ENCODE measurements at regions not wholly inside any gene's neighbourhood (a gene's known extent, or its start where the extent isn't known, plus 50 kb on each side); places are given as distances from the start of the nearest gene placed in this dataset.

- TF ChIP-seq EZH2 (IDR thresholded peaks at IDR 0.05; ENCODE audit: borderline replicate concordance, low read length) (no peak), CTCF (IDR thresholded peaks at IDR 0.05; ENCODE audit: low read length) (no peak)
- no peak overlapping the region for H3K9ac ChIP-seq (ENCODE audit: low read length)
- no peaks in the 10 kb centered on the region for H4K20me1 ChIP-seq (ENCODE audit: insufficient read depth, low read length)
- H3K36me3 ChIP-seq (ENCODE audit: insufficient read depth, low read length), result no peaks in the 10 kb centered on the region
- no peaks in the 10 kb centered on the region for H3K9me3 ChIP-seq (ENCODE audit: low read length)
- H3F3A ChIP-seq (ENCODE audit: insufficient read depth, low read length), result no peaks in the 10 kb centered on the region
- no peak overlapping the region for H3K4me2 ChIP-seq (ENCODE audit: low read length)
- H3K4me1 ChIP-seq (ENCODE audit: insufficient read depth, low read length, severe bottlenecking), result no peaks in the 10 kb centered on the region
- no peaks in the 10 kb centered on the region for H3K79me2 ChIP-seq (ENCODE audit: insufficient read depth, low read length)
- H3K27me3 ChIP-seq (ENCODE audit: insufficient read depth, low read length), result no peaks in the 10 kb centered on the region
- H2AFZ ChIP-seq (ENCODE audit: low read length), result no peak overlapping the region
- no peak overlapping the region for H3K27ac ChIP-seq (ENCODE audit: low read depth, low read length, poor library complexity, severe bottlenecking)
- H3K4me3 ChIP-seq (ENCODE audit: low read depth, low read length, poor library complexity, severe bottlenecking), result no peak overlapping the region
- H3K9me2 ChIP-seq (ENCODE audit: low read depth, low read length), result no peaks in the 10 kb centered on the region
These were observed 671.3 kb downstream of the RPS29 start for GRCh38 chr14:48914921-48915320.

GRCh38 chr14:48914382-48914781 is 671.8 kb downstream of the RPS29 start:
- Histone ChIP-seq H3K9ac (ENCODE audit: low read length) (no peak overlapping the region), H3K27me3 (ENCODE audit: insufficient read depth, low read length) (no peaks in the 10 kb centered on the region), H3K4me1 (ENCODE audit: insufficient read depth, low read length, severe bottlenecking) (no peaks in the 10 kb centered on the region), H3K27ac (ENCODE audit: low read depth, low read length, poor library complexity, severe bottlenecking) (no peak overlapping the region), H3F3A (ENCODE audit: insufficient read depth, low read length) (no peaks in the 10 kb centered on the region), H3K9me2 (ENCODE audit: low read depth, low read length) (no peaks in the 10 kb centered on the region), H3K36me3 (ENCODE audit: insufficient read depth, low read length) (no peaks in the 10 kb centered on the region), H3K79me2 (ENCODE audit: insufficient read depth, low read length) (no peaks in the 10 kb centered on the region), H2AFZ (ENCODE audit: low read length) (no peak overlapping the region), H4K20me1 (ENCODE audit: insufficient read depth, low read length) (no peaks in the 10 kb centered on the region), H3K4me2 (ENCODE audit: low read length) (no peak overlapping the region), H3K9me3 (ENCODE audit: low read length) (no peaks in the 10 kb centered on the region), H3K4me3 (ENCODE audit: low read depth, low read length, poor library complexity, severe bottlenecking) (no peak overlapping the region)
- TF ChIP-seq EZH2 (IDR thresholded peaks at IDR 0.05; ENCODE audit: borderline replicate concordance, low read length) (no peak), CTCF (IDR thresholded peaks at IDR 0.05; ENCODE audit: low read length) (no peak)

GRCh38 chr14:48900565-48900964 is 685.6 kb downstream of the RPS29 start:
- Histone ChIP-seq H3K79me2 (ENCODE audit: insufficient read depth, low read length) (no peaks in the 10 kb centered on the region), H3K27me3 (ENCODE audit: insufficient read depth, low read length) (no peaks in the 10 kb centered on the region), H3K4me1 (ENCODE audit: insufficient read depth, low read length, severe bottlenecking) (no peaks in the 10 kb centered on the region), H2AFZ (ENCODE audit: low read length) (no peak overlapping the region), H3K9me3 (ENCODE audit: low read length) (no peaks in the 10 kb centered on the region), H3K9me2 (ENCODE audit: low read depth, low read length) (no peaks in the 10 kb centered on the region), H3F3A (ENCODE audit: insufficient read depth, low read length) (no peaks in the 10 kb centered on the region), H3K9ac (ENCODE audit: low read length) (no peak overlapping the region), H4K20me1 (ENCODE audit: insufficient read depth, low read length) (no peaks in the 10 kb centered on the region), H3K4me3 (ENCODE audit: low read depth, low read length, poor library complexity, severe bottlenecking) (no peak overlapping the region), H3K36me3 (ENCODE audit: insufficient read depth, low read length) (no peaks in the 10 kb centered on the region), H3K27ac (ENCODE audit: low read depth, low read length, poor library complexity, severe bottlenecking) (no peak overlapping the region), H3K4me2 (ENCODE audit: low read length) (no peak overlapping the region)
- TF ChIP-seq CTCF (IDR thresholded peaks at IDR 0.05; ENCODE audit: low read length) (no peak), EZH2 (IDR thresholded peaks at IDR 0.05; ENCODE audit: borderline replicate concordance, low read length) (no peak)
